Inflammatory macrophage treated with lipopolysaccharide for 4 hours (primary cell): ENCODE measurements at regions not wholly inside any gene's neighbourhood (a gene's known extent, or its start where the extent isn't known, plus 50 kb on each side); places are given as distances from the start of the nearest gene placed in this dataset.
A peak's percentile ranks its signal among the peaks of the same experiment; 100 is the strongest.

ENCODE experiments used
- DNase-seq: peaks from one replicate; pipeline ENCODE4 v3.0.0-alpha.2; 2020

DNA sequence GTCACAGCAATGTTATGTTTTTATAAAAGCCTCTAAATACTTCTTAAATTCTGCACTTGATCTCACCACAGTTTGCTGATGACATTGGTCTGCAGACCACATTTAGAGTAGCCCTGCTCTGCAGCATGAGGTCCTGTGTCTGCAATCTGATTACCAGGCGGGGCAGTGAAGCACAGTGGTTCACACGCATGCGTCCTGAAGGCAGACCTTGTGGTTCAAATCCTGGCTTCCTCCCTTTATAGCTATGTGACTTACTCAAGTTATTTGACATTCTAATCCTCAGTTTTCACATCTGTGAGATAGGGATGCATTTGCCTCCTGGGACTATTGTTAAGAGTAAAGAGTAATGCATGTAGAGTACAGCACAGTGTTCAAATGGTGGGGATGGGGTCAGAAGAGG is 50.3 kb downstream of the BMAL2 start:
- no peak for DNase-seq

DNA sequence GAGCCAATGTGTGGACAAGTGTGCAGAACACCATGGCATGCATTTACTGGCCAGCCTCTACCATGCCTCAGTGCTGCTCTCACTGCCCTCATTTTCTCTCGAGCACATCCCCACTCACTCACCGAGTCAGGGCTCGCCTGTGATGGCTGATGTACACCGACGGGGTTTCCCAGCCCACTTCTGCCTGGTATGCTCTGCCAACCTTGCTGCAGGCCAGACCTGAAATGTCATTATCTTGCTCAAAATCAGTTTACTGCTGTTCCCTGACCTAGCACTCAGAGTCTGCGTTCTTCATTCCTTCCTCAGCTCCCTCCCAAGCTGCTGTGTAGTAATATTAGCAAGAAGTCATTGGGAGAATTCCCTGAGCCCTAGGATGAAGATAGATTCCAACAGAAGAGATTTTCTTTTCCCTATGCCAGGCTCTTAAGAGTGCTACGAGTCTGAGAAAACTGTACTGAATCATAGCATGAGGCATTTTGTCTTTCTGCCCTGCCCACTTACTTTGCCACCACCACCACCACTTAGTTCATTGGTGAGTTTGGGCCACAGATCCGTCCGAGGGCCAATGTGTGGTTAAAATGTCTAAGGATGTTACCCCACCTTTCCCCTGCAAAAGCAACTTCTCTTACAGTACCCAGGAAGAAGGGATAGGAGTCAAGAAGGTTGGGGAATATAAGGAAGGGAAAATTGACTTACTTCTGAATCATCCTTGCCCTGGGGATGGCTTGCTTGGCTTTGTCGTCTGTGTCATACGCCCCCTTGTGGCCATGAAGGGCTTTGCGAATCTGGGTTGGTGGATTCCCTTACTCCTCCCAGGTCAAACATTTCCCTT is 51.0 kb downstream of the BMAL2 start:
- DNase-seq, result peak; percentile 74

DNA sequence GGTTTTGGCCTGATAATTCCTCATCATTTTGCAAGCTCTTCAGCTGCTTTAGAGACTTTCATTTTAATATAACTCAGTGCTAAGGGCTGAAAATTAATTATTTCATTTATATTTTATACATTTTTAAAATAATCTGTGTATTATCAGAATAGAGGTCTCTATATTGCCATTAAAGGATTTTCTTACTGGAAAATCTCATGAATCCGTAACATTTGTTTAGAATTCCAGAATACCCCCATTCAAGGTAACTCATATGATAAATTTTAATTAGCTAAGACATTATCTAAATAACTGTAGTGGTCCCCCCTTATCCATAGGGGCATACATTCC is 51.6 kb downstream of the BMAL2 start:
- no peak for DNase-seq

DNA sequence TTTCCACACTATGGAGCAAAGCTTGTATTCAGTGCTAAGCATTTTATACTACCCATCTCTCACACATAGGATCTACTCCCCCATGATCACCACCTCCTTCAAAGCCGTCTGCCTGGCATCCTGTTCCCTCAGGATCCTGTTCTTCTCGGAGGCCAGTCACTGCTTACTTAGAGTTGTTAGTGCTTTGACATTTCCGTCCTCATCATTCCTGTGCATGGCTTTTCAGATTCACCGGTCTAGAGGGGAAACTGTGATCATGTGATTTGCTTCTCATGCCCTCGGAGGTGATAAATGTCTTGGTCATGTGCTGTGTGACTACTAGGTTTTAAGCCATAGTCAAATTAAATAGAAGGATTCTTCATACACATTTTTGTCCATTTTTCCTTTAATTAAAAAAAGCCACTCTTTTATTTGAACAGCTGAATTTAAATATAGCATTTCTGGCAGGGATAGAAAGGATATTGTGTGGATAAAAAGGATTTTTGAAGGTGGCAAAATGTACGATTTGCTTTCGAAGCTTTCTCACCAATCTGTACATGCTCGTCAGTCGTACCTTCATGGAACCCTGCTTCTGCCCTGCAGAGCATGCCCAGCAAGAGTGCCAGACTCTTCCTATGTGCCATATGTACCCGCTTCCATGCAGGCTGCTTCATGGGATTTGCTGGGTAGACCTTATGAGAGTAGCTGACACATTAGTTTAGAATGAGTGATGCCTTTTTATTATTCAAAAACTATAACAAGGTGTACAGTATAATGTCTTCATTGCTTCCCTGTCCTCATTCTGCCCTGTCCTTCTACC is 53.3 kb downstream of the BMAL2 start:
- no peak for DNase-seq

DNA sequence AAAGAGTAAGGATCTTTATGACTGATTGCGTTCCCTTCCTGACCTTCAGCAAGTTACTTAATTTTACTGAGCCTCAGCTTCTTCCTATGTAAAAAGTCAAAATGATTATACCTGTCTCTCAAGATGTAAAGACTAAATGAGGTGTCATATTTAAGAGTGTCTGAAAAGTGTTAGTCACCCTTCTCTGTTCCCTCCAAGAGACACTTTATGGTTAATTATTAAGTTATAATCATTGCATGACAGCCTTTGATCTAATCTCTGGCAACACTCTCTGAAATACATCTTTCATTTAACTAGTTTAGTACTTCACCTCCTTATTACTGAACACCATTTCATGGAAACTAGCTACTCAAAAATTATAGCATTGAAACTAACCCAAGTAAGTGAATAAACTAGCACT is 54.8 kb downstream of the BMAL2 start:
- no peak for DNase-seq

DNA sequence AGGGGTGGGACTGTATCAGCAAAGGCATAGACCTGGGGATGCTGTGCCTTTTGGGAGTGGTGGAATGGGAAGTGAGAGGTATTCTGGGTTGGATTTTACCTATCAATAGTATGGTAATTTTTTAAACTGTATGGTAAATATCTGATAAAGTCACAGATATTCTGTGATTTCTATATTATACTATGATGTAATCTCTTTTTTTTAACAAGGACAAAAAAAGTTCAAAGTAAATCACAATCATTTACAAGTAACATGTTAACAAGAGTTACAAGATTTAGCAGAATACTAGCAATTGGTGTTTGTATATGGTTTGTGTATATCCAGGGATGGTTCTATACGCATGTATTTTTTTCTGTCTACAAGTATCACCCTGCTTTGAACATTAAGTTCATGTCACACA is 56.0 kb downstream of the BMAL2 start:
- DNase-seq, result no peak

DNA sequence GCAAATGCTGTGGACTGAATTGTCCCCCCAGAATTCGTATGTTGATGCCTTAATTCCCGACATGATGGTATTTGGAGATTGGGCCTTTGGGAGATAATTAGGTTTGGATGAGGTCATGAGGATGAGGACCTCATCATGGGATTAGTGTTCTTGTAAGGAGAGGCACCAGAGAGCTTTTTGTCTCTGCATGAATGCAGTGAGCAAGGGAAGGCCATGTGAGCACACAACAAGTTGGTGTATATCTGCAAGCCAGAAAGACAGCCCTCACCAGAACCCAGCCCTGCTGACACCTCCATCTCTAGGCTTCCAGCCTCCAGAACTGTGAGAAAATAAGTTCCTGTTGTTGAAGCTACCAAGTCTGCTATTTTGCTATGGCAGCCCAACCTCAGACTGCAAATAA is 51.9 kb upstream of the SMCO2 start:
- no peak for DNase-seq

DNA sequence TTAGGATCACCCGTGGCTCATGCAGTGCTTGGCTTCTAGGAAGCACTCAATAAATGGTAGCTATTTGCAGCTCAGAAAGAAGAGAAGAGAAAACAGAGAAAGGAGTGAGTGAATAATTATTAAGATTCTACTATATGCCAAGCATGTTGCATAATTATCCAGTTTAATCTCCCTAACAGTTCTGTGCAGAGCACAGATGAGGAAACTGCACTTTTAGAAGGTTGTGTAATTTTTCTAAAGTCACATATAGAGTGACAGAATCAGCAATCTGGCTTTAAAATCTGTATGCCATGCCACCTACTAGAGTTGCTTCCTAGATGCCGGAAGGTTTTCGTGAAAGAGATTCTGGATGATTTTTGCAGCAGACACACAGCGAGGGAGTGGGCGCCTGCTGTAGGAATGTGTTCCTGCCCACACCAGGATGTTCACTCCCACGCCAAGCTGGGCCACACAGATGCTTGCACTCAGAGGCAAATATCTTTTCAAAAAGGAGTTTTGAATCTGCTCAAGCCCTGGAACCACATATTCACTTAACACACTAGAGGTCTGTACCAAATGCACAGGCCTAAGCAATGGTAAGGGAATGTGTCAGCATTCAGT is 50.2 kb upstream of the SMCO2 start:
- peak; percentile 29 for DNase-seq
